ENCODE measurements at regions not wholly inside any gene's neighbourhood (a gene's known extent, or its start where the extent isn't known, plus 50 kb on each side); places are given as distances from the start of the nearest gene placed in this dataset.

DNA sequence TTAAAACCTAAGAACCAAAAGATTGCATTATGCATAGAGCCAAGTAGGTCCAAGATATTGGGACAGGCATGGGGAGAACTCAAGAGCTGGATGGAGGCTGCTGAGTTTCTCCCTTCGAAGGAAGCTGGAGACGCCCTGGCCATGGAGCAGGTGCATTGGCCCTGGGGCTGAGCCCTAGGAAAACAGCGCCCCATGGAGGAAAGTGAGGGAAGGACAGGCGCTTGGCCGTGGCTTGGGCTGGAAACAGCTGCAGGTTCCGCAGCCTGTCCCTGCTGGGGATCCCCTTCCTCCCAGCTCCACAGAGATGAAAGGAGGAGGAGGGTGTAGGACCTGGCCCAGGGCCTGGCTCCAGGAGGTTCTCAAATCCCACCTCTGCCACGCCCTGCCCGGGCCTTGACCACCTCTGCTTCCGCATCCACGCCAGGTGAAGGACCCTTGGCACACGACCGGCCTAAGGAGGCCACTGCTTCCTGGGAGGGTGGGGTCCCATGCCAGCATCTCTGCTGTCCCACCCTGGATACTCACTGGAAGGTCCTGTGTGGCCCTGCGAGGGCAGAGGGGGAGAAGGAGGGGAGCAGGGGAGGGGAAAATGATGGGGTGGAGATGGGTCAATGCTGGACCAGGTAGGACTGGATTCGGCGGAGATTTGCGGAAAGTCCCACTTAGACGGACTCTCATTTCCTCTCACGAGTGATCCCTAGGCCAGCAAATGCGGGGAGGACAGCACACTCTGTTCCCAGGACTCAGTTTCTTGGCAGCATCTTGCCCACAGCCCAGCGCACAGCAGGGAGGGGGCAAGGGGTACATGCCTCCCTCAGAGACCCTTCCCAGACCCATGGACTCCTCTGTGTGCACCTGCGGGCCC, 258.6 kb upstream of the TCERG1L start:
- TF ChIP-seq CTCF (conservative IDR thresholded peaks at IDR 0.05; ENCODE audit: low read depth, low read length) (peak; percentile 60), EZH2 (IDR thresholded peaks at IDR 0.05; ENCODE audit: borderline replicate concordance, low read depth, low read length, poor library complexity, severe bottlenecking) (no peak)
